GM21360 (cell line): ENCODE measurements at regions not wholly inside any gene's neighbourhood (a gene's known extent, or its start where the extent isn't known, plus 50 kb on each side); places are given as distances from the start of the nearest gene placed in this dataset.

Source experiments
- ATAC-seq: cut with Tn5 transposase; IDR thresholded peaks from one replicate; pipeline ENCODE4 v1.9.1; 2021; ENCODE audit warnings: mild to moderate bottlenecking, moderate library complexity; ENCODE audit not compliant: unreplicated experiment

- no peak for ATAC-seq
These were observed 417.0 kb downstream of the HTR7 start for GRCh38 chr10:90440870-90441269.

- ATAC-seq = no peak
These were observed 414.5 kb downstream of the HTR7 start for GRCh38 chr10:90443342-90443741.

- ATAC-seq = no peak
These were observed 410.0 kb downstream of the HTR7 start for GRCh38 chr10:90447831-90448230.

- no peak for ATAC-seq
These were observed 407.0 kb downstream of the HTR7 start for GRCh38 chr10:90450797-90451196.

- no peak for ATAC-seq
These were observed 406.6 kb downstream of the HTR7 start for GRCh38 chr10:90451283-90451682.

GRCh38 chr10:90458054-90458453 is 399.8 kb downstream of the HTR7 start:
- ATAC-seq = no peak

GRCh38 chr10:90458571-90458970 is 399.3 kb downstream of the HTR7 start:
- ATAC-seq = no peak

- no peak for ATAC-seq
These were observed 396.2 kb downstream of the HTR7 start for GRCh38 chr10:90461437-90462155.

GRCh38 chr10:90462749-90463470 is 394.9 kb downstream of the HTR7 start:
- ATAC-seq = no peak

- ATAC-seq = no peak
These were observed 393.5 kb downstream of the HTR7 start for GRCh38 chr10:90464329-90464728.

GRCh38 chr10:90470966-90471365 is 386.9 kb downstream of the HTR7 start:
- no peak for ATAC-seq

- ATAC-seq = no peak
These were observed 377.4 kb downstream of the HTR7 start for GRCh38 chr10:90480466-90480865.

GRCh38 chr10:90481326-90481923 is 376.4 kb downstream of the HTR7 start:
- ATAC-seq = no peak

- no peak for ATAC-seq
These were observed 373.3 kb downstream of the HTR7 start for GRCh38 chr10:90484518-90484917.

- ATAC-seq = no peak
These were observed 363.7 kb downstream of the HTR7 start for GRCh38 chr10:90494183-90494582.

GRCh38 chr10:90504172-90504571 is 353.7 kb downstream of the HTR7 start:
- no peak for ATAC-seq

GRCh38 chr10:90526721-90527120 is 331.1 kb downstream of the HTR7 start:
- no peak for ATAC-seq

- ATAC-seq = no peak
These were observed 327.3 kb downstream of the HTR7 start for GRCh38 chr10:90530521-90530920.

GRCh38 chr10:90557385-90557784 is 300.5 kb downstream of the HTR7 start:
- no peak for ATAC-seq

GRCh38 chr10:90560331-90560730 is 297.5 kb downstream of the HTR7 start:
- ATAC-seq = no peak

- ATAC-seq = no peak
These were observed 296.2 kb downstream of the HTR7 start for GRCh38 chr10:90561666-90562065.
